GM19035 (cell line): ENCODE measurements at regions not wholly inside any gene's neighbourhood (a gene's known extent, or its start where the extent isn't known, plus 50 kb on each side); places are given as distances from the start of the nearest gene placed in this dataset.

Experiments
- ATAC-seq: cut with Tn5 transposase; IDR thresholded peaks from one replicate; pipeline ENCODE4 v1.9.1; 2021; ENCODE audit not compliant: unreplicated experiment

GRCh38 chr2:45337481-45337880 is 273.6 kb downstream of the SRBD1 start:
- no peak for ATAC-seq

- no peak for ATAC-seq
Observed at GRCh38 chr2:45334205-45334604, 276.9 kb downstream of the SRBD1 start.

GRCh38 chr2:45332567-45332966 is 278.5 kb downstream of the SRBD1 start:
- ATAC-seq: no peak

GRCh38 chr2:45332094-45332493 is 279.0 kb downstream of the SRBD1 start:
- ATAC-seq: no peak

DNA sequence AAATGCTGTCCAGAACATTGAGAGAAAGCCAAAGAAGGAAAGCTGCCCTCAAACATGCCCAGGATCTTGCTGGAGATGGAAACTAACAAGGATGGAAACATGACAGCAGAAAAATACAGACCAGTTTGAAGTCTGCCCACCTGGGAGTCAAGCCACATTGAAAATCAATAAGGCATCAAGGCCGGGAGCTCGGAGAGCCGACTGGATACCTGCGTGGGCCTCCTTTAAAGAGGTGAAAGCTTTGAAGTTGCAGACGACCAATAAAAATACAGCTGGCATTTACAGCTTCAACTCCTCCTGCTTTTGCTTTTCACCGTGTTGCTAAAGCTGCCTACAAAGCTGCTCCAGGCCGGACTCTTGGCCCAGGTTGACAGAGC is 279.7 kb downstream of the SRBD1 start:
- no peak for ATAC-seq

DNA sequence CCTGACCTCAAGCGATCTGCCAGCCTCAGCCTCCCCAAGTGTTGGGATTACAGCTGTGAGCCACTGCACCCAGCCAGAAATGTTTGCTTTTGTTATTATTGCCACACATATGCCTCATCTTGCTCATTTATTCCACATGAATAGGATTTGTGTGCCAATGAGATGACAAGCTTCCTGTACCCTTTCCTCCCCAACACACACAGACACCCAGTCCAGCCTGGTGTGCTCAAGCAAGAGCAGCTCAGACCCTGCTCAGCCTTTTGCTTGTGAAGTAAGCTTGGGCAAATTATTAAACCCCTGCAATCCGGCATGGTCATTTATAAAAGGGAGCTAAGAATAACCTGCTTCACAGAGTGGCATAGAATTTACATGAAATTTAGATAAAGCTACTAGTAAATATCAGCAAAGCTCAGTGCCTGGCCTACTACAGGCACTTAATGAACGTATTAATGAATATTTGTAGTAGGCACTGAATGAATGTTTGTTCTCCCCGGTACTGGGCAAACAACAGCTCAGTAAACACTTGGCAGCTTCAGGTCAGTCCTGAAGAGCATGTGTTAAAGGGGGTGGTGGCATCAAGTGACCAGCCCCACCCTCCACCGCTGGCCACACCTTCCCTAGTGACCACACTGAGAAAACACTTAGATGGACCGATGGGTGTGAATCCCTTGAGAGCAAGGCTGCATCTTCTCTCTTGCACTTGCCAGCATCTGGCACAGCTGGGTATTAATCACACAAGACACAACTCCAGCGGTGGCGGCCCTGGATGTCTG is 280.2 kb downstream of the SRBD1 start:
- ATAC-seq: no peak

DNA sequence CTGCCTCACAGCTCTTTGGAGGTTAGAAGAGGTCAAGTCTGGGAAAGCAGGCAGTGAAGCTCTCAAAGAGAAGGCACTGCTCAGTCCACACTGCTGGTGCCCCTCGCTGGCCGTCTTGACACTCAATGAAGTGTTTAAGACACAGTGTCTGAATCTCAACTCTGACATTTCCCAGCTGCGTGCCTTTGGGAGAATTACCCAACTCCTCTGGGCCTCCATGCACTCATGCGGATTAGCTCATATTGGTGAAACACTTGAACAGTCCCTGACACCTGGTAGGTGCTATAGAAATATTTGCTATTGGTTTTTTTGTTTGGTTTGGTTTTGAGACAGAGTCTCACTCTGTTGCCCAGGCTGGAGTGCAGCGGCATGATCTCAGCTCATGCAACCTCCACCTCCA is 281.0 kb downstream of the SRBD1 start:
- no peak for ATAC-seq

- no peak for ATAC-seq
Observed at GRCh38 chr2:45329045-45329677, 281.9 kb downstream of the SRBD1 start.

- ATAC-seq: no peak
Observed at GRCh38 chr2:45328264-45328870, 282.7 kb downstream of the SRBD1 start.

GRCh38 chr2:45323344-45323743 is 287.7 kb downstream of the SRBD1 start:
- no peak for ATAC-seq

DNA sequence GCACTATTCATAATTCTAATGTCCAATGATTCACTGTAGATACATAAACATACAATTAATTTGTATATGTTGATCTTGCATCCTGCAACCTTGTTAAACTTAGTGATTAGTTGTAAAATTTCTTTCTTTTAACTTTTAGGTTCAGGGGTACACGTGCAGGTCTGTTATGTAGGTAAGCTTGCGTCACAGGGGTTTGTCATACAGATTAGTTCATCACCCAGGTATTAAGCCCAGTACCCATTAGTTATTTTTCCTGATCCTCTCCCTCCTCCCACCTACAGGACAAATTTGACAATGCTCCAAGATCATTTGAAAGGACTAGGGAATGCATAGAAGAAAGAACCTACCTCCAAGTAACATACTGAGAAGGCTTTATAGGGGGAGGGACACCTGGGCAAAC is 290.1 kb downstream of the SRBD1 start:
- no peak for ATAC-seq

- no peak for ATAC-seq
Observed at GRCh38 chr2:45319683-45320455, 291.2 kb downstream of the SRBD1 start.

- no peak for ATAC-seq
Observed at GRCh38 chr2:45318686-45319085, 292.4 kb downstream of the SRBD1 start.

- ATAC-seq: no peak
Observed at GRCh38 chr2:45316576-45317338, 294.3 kb downstream of the SRBD1 start.

DNA sequence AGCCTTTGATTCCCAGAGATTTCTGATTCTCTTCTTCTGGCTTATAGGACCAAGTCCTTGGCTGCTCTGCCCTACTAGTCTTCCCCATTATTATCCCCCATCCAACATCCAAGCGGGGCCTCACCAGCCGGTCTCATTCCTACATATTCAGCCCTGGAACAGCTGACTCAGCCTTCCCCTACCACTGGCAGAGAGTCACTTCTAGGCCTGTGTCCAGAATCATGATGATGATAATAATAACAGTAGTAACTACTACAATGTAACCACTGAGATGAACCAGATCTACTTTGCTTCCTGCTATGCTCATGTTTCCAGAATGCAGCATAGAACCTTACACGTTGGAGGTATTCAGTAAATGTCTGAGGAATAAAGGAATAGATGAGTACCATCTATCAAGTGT is 295.2 kb downstream of the SRBD1 start:
- ATAC-seq: no peak

GRCh38 chr2:45312275-45312674 is 298.8 kb downstream of the SRBD1 start:
- no peak for ATAC-seq

DNA sequence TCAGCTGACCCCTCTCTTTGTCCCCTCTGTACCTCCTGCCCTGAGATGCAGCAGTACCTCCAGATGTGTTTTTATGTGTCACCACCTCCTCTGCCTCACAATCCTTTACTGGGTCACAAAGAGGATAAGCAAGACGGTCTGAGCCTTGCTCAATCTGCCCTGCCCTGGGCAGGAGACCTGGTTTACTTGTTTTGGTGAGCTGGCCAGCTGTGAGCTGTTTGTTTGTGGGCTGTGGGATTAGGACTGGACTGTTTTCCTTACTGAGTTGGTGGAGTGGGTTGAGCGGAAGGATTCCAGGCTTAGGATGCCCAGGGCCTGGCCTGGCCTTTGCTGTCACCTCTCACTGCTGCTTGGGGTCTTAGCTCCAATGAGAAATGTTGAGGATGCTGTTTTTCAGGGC is 299.5 kb downstream of the SRBD1 start:
- ATAC-seq: no peak

DNA sequence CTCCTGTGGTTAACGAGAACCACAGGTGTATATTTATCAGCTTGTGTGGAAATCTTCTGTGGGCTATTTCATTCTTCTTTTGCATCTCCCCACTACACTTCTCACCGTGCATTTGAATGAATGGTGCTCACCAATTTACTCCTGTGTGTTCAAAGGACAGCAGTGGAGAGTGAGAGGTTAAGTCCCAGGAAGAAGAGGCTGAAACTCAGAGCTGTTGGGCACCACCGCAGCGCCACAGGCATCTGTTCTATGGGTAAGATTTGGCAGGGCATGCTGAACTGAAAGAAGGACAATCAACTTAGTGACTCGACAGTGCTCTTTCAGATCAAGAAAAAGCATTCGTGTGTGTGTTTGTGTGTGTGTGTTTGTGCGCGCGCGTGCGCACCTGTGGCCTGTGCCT is 297.9 kb upstream of the SIX2 start:
- ATAC-seq: no peak

DNA sequence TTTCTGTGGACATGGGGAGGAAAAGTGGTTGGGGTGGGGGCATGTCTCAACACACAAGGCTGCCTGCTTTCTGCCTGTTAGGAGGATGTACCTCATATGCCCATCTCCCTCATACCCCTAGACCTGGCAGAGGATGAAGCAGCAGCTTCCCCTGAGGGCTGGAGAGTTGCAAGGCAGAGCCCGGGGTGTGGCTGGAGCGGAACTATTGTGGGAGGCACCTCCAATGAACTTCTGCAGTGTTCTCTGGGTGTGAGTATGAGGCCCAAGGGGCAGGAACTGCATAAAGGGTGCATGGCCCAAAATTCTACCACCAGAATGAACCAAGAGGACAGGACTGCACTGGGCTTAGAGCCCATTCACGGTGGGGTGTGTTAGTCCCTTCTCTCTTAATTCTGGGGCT is 296.3 kb upstream of the SIX2 start:
- ATAC-seq: no peak

DNA sequence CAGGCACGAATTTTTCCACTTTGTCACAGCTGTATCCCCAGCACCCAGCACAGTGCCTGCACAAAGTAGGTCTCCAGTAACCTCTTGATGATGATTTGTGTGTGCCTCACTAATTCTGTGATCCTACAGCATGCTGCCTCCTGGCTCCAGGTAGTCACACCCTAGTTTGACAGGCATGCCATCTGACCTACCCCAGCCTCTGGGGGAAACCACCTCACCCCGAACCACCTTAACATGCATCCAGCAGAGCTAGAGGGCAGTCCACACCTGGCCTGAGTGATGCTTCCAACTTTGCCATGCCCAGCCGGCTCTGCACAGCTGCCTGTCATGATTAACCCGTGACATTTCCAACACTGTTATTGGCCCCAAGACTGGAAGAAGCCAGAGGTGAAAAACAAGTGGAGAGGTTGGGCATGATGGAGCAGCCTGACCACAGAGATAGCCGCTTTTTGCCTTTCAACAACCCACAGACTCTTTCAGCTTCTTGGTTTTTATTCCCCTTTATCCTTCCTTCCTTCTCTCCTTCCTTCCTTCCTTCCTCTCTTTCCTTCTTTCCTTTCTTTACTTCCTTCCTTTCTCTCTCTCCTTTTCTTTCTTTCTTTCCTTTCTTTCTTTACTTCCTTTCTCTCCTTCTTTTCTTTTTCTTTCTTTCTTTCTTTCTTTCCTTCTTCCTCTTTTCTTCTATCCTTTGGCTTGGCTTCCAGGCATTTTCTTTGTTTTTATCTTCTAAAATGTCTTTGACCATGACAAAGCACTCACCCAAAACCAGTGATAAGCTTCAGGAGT is 294.4 kb upstream of the SIX2 start:
- no peak for ATAC-seq
